HG03025 (cell line): ENCODE measurements at regions not wholly inside any gene's neighbourhood (a gene's known extent, or its start where the extent isn't known, plus 50 kb on each side); places are given as distances from the start of the nearest gene placed in this dataset.

Source experiments
- ATAC-seq: cut with Tn5 transposase; IDR thresholded peaks from one replicate; pipeline ENCODE4 v1.9.1; 2021; ENCODE audit warnings: mild to moderate bottlenecking, moderate library complexity; ENCODE audit not compliant: unreplicated experiment, low FRiP score

DNA sequence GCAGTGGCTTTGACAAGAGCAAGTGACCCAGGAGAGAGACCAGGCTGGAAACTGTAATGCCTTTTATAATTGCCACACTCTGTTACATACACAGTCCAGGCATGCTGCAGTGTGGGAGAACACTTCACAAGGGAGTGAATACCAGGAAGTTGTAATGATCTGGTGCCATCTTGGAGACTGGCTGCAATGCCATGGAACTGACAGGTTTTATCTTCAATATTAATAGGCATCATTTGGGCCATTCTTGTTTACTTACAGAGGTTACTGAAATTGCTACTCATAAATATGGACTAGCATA is 274.3 kb downstream of the AUH start:
- ATAC-seq = no peak

DNA sequence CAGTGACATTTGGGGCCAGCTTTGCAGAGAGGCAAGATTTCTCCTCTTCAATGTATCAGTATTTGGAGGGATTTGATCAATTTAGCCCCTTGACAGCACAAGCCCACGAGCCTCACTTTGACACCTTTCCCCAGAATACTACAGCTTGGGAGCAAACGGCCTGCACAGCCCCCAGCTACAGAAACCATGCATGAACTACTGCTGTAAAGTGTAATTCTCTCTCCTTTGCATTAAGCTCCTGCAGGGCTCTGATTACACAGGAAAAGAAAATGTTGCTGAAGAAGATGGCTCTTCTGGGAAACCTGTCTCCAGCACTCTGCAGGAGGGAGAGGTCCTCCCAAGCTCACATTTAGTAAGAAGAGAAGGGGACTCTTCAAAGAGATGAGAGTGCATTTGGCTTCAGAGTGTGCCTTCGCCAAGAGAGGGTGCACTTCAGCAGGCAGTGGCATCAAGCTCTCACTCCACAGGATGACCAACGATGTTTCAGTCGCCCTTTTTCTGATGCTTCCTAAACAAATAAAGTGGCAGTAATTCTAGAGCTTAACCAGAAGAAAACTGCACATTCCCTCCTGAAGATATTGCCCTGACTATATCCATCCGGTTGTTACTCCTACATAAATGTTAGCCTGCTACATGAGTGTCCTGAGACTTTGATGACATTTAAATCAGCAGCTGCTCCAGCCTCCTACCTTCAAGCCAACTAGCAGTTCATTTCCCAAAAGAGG is 272.2 kb downstream of the AUH start:
- no peak for ATAC-seq

DNA sequence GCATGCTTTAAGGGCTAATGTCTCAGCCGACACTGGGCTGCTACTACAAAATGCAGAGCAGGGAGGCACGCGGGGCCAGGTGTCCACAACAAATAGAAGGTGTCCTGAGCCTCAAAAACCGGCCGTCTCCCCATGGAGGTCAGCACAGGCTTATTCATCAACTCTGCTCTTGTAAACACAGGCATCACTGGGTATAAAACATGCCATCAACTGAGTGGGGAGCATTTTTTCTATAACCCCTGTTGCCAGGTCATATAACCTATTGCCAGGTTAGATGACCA is 271.6 kb downstream of the AUH start:
- no peak for ATAC-seq

DNA sequence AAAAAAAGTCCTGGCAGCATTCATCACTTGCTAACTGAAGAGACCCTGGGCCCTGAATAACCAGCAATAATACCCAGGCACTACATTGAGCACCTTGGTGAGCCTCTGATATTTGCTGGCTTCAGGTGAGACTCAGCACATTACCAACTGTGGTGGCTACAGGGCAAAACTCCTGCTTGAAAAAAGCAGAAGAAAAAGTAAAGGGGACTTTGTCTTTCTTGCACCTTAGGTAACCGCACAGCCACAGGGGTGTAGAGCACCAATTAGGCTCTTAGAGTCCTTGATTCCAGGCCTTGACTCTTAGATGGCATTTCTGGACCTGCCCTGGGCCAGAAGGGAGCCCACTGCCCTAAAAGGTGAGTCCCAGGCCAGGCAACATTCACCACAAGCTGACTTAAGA is 269.5 kb downstream of the AUH start:
- ATAC-seq = no peak

DNA sequence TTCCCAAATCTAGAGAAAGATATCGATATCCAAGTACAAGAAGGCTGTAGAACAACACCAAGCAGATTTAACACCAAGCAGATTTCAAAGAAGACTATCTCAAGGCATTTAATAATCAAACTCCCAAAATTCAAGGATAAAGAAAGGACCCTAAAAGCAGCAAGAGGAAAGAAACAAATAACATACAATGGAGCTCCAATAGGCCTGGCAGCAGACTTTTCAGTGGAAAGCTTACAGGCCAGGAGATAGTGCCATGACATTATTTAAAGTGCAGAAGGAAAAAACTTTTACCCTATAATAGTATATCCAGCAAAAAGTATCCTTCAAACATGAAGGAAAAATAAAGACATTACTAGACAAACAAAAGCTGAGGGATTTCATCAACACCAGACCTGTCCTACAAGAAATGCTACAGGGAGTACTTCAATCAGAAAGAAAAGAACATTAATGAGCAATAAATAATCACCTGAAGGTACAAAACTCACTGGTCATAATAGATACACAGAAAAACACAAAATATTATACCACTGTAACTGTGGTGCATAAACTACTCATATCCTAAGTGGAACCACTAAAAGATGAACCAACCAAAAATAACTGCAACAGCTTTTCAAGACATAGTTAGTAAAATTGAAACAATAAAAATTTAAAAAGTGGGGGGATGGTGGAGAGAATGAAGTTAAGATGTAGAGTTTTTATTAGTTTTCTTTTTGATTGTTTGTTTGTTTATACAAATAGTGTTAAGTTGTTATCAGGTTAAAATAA is 267.2 kb downstream of the AUH start:
- ATAC-seq = no peak

DNA sequence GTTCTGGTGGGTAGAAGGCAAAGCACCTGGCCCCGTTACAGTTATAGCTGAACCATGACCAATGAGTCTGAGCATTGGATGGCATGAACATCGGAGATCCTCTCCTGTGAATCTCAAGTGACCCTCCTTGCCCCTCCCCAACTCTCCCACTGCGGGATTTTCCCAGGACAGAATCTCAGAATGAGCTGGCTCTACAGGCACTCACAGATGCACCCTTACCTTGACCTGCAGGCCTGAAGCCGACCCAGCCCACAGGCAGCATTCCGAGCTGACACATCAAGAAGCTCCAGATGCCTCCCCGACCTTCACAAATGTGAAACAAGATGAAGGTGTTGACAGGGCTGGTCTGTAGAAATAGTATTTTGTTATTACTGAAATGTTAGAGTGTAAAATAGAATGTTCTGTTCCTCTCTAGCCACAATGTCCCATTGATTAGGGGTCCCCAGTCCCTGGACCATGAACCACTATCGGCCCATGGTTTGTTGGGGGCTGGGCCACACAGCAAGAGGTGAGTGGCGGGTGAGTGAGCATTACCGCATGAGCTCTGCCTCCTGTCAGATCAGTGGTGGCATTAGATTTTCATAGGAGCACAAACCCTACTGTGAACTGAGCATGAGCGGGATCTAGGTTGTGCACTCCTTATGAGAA is 263.4 kb downstream of the AUH start:
- no peak for ATAC-seq

DNA sequence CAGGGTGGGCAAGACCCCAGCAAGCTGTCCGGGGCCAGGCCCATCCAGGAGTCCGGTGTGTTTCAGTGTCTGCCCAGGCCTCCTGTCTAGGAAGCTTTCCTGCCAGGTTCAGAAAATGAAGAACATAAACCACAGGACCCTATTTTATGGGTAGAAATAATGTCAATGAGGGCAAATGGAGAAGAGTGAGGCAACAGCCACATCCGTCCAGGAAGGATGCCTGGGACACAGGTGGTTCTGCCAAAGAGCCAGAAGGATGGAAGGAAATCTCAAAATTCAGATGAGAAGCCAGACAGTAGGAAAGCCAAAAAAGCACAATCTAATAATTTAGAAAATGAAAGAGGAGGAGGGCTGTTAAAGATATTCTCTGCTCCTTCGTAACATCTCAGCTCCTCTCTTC is 262.3 kb downstream of the AUH start:
- ATAC-seq = no peak

DNA sequence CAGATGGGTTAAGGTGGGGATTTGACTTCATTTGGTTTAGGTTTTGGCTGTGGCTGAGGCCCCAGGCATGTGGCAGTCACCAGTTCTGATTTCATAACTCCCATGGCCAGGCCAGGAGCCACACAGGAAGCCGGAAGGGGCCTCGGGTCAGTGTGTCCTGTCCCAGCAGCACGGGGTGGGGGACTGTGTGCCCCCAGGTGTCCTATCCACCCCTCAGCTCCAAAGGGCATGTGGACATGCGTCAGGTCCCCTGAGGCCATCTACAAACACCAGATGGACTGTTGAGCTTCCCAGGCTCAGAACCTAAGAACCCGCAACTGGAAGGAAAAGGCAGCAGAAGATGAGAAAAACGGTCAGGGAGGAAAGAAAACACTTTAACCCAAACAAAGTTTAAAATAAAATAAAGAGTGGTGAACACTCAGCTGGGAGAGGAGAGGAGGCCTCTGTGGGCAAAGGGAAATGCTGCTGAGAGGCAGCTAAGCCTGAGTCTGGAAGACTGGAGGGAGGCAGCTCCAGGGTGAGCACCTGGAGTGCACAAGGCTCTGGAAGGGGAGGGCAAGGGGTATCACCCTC is 260.8 kb downstream of the AUH start:
- no peak for ATAC-seq

DNA sequence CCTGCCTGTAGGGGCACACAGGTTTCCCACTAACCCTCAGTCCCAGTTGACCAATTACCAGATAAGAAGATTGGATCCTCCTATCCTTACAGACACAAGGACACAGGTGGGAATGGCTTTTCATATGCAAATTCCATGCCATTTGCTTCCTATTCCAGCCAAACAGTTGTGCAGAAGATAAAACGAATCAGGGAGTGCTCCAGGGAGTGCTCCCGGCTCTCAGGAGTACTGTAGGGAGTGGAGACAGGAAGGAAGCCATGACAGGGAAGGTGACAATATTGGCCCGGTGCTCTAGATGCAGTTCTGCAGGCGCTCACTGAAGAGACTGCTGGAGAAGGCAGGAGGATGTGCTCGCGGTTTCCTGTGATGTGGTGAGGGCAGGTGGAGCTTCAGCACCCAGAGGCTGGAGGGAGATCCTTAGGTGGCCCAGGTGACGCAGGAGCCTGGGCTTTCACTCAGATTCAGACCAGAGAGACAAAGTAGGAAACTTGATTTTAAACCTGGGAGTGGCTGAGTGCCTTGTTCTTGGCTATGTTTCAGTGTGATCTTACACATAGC is 260.0 kb downstream of the AUH start:
- no peak for ATAC-seq

DNA sequence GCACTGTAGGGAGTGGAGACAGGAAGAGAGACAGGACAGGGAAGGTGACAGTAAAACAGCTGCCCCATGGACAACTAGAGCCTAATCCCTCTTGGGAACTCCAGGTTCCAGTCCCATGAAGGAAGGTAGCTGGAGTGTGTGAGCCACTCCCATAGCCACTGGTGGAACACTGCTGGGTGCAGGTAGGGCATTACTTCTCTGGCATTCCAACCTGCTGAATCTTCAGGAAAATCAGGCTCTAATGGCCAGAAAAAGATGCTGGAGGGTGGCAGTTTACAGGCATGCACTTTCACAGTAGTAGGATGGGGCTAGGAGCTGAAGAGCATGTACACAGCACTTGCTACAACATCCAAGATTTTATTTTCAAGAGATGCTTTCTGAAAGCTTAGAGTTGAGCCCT is 259.4 kb downstream of the AUH start:
- ATAC-seq = no peak

DNA sequence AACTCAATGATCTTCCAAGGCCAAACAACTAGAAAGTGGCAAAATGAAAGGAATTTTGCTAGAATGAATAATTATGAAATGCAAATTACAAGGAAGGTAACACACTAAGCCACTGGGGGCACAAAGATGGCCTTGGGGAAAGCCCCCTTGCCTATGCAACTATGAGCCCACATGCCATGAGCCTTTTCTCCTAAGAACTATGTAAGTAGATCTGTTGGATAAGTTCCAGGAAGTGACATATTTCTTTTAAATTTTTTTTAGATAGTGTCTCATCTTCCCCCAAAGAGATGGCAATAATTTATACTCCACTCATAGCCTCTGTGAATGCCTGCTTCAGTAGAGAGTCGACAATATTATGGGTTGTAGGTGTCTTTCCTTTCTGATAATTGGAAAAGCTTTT is 257.8 kb downstream of the AUH start:
- ATAC-seq = no peak

DNA sequence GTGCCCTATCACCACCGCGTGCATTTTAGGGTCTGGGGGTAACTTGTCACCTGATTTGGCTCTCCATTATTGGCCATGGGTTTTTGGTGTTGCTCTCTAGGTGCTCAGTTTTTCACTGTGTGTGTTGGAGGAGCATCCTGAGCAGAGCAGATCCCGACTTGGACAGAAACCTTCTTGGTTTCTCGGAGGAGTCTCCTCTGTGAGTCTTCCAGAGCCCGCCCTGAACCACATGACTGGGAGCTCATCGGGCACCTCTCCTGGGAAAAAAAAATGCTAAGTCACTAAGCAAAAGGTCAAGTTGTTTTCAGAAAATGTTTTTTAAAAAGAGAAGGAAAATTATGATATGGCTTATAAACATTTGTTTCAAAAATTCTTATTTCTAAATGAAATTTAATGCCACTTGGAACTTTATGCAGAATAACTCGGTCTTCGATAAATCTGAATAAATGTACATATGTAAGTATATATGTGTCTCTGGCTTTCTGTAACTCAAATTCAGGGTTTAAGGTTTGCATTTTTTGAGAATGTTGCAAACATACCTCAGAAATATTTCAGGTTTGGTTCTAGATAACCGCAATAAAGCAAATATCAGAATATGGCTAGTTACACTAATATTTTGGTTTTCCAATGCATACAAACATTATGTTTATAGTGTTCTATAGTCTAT is 255.2 kb downstream of the AUH start:
- no peak for ATAC-seq

DNA sequence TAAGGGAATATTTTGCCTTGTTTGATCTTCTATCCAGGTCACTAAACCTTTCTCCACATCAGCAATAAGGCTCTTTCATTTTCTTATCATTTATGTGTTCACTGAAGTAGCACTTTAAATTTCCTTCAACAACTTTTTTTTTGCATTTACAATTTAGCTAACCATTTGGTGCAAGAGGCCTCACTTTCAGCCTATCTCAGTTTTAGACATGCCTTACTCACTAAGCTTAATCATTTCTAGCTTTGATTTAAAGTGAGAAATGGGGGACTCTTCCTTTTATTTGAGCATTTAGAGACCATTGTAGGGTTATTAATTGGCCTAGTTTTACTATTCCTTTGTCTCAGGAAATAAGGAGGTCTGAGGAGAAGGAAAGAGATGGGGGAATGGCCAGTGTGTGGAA is 250.5 kb downstream of the AUH start:
- ATAC-seq = no peak

DNA sequence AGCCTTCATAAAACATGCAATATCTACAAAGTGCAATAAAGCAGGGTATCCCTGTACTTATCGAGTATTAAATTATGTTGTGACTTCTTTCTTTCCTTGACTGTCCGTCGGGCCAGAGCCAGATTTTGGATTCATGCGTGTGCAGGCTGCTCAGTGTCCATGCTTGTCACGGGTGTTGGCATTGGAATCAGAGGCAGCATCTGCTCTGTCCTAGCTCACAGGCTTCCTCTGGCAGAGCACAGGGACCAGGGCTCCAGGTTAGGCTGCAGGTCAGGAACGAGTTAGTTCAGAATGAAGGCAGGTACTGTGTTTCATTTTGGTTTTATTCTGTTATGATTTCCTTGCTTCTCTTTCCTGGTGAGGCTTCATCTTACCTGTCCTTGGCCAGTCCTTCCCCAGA is 249.8 kb downstream of the AUH start:
- ATAC-seq = no peak

DNA sequence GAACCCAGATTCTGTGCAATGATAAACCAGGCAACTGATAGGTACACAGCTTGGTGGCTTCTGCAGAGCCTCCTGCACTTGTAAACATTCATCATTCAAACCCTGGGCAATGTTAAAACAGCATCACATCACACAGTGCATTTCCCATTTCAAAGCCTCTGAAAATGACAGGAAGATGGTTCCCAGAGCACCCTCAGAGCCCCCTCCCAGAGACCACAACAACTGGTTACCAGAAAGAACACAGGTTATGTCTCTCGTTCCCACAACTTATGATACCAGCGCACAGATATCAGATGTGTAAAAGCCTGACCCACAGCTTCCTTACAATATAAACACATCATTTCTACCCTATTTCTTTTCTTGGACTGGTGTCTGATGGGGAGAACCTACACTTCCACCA is 248.7 kb downstream of the AUH start:
- ATAC-seq = no peak

DNA sequence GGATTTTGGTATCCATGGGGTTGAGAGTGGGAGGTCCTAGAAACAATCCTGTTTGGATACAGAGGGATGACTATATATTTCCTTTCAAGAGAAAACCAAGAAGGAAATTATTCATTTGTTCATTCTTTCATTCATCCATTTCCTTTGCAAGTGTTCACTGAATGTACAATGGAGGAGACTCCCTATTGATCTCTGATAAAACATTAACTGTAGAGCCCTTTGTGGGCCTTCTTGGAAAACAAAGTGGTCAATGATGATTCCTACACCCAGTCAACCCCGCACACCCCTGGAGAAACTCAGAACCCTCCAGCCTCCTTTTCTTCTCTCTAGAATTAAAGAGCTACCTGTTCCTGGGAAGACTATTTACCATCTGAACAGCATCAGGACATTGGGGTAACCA is 247.3 kb downstream of the AUH start:
- ATAC-seq = no peak

DNA sequence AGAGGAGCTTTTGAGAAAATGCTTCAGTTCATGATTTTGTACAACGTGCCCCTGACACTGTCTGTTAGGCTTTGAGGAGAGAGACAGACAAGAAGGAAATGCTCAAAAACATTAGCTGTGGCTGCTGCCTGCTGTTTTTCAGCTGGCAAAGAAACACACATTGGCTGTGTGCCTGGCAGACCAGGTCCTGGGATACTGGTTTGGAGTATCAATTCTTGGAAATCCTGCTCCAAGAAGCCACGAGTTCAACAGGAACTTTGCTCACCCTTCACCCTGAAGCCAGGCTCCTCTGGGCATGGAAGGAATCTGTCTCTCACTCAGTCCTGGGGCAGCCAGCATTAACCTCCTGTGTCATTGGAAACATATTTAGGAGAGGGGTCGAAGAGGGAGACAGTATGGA is 245.5 kb downstream of the AUH start:
- ATAC-seq = no peak

DNA sequence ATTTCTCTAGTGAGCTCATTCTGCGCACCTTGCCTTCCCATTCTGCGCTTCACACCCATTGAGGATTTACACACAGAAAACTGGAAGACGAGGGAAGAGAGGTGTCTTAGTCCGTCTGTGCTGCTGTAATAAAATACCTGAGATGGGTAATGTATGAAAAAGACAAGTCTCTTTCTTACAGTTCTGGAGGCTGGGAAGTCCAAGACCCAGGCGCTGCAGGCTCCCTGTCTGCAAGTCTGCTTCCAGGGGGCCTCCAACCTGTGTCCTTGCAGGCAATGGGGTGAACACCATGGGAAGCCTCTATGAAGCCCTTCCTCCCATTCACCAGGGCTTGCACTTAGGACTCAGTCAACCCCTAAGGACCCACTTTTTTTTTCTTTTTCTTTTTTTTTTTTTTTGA is 245.0 kb downstream of the AUH start:
- ATAC-seq = no peak

DNA sequence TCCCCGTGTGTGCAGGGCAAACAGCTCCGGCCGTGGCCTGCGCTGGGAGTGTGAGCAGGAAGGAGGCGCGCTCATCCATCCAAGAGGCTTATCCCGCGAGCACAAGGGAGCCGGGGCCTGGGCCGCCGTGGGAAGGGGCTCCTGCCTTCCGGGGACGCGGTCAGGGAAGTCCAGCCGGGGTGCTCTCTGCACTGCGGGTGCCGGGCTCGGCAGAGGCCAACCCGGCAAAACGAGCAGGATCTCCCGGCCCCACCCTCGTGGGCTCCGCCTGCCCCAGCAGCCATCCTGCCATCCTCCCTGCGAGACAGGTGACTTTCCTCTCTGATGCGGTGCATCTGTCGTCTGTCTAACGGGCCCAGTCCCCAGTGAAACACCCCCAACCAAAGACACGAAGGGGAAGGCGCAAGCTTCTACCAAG is 244.2 kb downstream of the AUH start:
- no peak for ATAC-seq

DNA sequence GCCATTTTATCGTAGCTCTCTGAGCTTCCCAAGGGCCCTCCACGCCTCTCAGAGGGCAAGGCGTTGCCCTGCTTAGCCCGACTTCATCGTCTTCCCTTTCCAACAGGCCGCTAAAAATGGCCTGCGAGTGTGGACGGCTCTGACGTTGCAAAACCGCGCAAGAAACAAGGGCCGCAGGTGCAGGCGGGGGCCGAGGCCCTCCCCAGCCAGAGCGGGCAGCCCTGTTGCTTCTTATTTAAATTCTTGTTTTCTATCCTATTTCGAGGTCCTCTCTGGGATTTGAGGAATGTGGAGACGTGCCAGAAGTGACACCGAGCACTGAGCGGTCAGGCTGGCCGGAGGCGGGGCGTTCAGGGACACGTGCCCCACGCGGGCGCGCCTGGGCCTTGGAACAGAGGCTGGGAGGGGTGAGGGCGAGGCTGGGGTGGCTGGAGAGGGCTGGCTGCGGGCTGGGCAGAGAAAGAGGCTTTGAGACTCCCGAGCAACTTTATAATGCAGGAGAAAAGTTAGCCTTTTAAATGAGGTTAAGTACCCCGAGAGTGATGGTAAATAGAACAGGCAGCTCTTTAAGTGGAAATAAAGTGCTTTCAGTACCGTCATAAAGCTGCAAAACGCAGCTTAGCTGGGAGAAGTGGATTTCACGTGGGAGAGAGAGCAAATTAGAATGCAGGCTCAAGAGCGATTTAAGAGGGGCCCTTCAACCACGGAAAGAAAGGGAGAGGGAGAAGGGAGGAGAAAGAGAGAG is 243.6 kb downstream of the AUH start:
- no peak for ATAC-seq

DNA sequence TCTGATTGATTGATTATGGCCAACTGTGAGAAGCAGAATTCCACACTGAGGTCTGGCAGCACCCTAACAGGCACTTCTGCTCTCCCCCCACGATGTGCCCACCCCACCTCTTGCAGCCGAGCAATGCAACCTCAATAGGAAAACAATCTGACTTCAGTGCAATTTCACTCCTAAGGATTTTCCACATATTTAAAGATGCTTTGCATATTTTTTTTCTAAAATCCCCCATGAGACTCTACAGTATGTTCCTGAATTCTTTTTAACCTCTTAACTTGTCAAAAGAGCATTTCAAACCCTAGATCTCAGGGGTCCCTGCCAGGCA is 243.1 kb downstream of the AUH start:
- ATAC-seq = no peak
